GM12892 (cell line): ENCODE measurements at regions not wholly inside any gene's neighbourhood (a gene's known extent, or its start where the extent isn't known, plus 50 kb on each side); places are given as distances from the start of the nearest gene placed in this dataset.
"Not testable (repeated sequence)": the region's sequence is repeated elsewhere in the genome, so short reads cannot be mapped to it uniquely, and the experiment has no call there.

ENCODE experiments used
- POLR2A ChIP-seq: IDR thresholded peaks from 2 replicates; pipeline ENCODE4 v1.6.1; 2011; ENCODE audit warnings: low read depth, low read length, control low read depth
- POLR2AphosphoS5 ChIP-seq: IDR thresholded peaks from 2 replicates; pipeline ENCODE4 v1.6.1; 2011; ENCODE audit warnings: low read depth, low read length, control low read depth
- TAF1 ChIP-seq: IDR thresholded peaks from 2 replicates; pipeline ENCODE4 v1.6.1; 2011; ENCODE audit warnings: low read depth, mild to moderate bottlenecking, control low read depth, low read length, borderline replicate concordance

- not testable (repeated sequence) for TF ChIP-seq POLR2A, POLR2AphosphoS5, TAF1
Observed at GRCh38 chr11:67912184-67912583, 91.7 kb downstream of the UNC93B1 start.
